ENCODE measurements at regions not wholly inside any gene's neighbourhood (a gene's known extent, or its start where the extent isn't known, plus 50 kb on each side); places are given as distances from the start of the nearest gene placed in this dataset.

- DNase-seq (ENCODE audit: low read depth, low spot score): no peak
Measured at GRCh38 chr1:50358962-50359361, 64.3 kb downstream of the DMRTA2 start.

- DNase-seq (ENCODE audit: low read depth, low spot score): no peak
Measured at GRCh38 chr1:50357186-50357585, 66.1 kb downstream of the DMRTA2 start.

DNA sequence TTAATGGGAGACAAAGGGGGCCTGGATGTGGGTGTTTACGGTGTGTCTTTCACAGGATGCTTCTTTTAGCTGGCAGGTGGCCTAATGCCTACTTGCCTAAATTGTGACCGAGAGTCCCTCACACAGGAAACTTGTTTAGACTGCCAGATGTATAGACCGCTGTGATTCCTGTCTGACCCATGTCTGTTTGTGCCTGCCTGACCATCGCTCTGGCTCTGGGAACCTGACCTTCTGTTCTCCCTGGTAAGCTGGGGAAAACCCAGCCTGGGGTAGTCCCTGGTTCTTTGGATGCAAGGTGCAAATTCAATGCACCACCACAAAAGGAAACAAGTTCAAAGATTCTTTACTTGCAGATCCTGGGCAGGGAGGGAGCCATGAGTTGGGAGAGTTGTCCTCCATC, 68.4 kb downstream of the DMRTA2 start:
- DNase-seq (ENCODE audit: low read depth, low spot score): no peak

DNA sequence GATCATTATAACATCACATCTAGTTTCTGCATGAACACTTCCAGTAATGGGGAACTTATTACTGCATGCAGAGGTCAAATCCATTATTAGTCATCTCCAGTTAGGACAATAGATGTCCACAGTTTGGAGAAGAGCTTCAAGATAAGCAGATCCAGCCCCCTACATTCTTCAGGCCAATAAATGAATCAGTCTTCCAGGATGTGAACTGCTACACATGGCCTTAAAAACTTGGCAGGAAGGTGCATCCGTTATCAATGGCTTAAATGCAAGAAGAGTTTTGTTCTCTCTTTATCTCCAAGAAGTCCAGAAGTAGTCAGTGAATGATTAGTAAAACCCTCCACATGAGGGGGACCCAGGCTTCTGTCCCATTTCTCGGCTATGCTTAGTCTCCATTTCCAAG, 70.8 kb downstream of the DMRTA2 start:
- DNase-seq (ENCODE audit: low read depth, low spot score): no peak

DNA sequence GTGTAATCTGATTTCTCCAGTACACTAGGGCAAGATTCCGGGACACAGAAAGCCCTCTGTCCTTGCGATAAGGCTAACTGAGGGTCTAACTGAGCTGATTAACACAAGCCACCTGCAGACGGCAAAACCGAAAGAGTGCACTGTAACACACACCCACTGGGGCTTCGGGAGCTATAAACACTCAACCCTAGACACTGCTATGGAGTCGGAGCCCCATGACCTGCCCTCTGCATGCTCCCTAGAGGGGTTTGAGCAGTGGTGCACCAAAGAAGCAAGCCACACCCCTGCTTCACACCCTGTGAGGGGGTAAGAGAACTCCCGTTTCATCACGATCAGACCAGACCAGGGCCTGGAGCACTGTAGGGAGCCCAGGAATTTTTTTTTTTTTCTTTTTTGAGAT, 72.4 kb downstream of the DMRTA2 start:
- no peak for DNase-seq (ENCODE audit: low read depth, low spot score)

GRCh38 chr1:50350421-50350820, 72.8 kb downstream of the DMRTA2 start:
- DNase-seq (ENCODE audit: low read depth, low spot score): no peak

DNA sequence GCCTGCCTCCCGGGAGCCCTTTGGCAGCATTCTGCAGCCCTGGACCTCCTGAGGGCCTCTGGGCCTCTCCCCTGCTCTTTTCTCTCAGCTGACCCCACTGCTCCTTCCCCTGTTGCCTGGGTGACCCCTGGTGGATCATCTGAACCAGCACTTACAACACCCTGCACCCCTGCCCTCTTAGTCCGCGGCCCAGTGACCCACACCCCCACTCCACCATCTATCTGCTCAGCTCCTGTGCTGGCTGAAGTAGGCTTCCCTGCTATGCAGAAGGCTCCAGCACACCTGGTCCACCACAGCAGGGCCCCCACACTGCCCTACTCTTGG, 74.0 kb downstream of the DMRTA2 start:
- DNase-seq (ENCODE audit: low read depth, low spot score): no peak

GRCh38 chr1:50348449-50349241, 74.6 kb downstream of the DMRTA2 start:
- no peak for DNase-seq (ENCODE audit: low read depth, low spot score)

DNA sequence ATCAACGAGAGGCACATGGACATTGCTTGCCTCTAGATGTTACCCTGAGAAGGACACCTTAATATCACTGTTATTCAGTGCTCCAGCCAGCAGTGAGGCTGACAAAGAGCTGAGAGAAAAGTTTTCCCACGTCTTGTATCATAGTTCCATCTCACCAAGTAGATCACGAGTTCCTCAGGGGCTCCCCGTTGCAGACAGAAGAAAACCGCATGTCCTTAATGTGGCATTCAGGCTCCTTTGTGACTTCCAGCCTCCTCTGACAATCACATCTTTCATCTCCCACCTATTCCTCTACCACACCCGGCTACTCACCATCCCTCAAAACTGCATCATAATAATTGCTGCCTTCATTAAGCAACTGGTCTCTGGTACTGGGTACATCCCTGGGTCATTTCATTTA, 75.3 kb downstream of the DMRTA2 start:
- no peak for DNase-seq (ENCODE audit: low read depth, low spot score)

GRCh38 chr1:50346621-50347020, 76.6 kb downstream of the DMRTA2 start:
- no peak for DNase-seq (ENCODE audit: low read depth, low spot score)

- no peak for DNase-seq (ENCODE audit: low read depth, low spot score)
Measured at GRCh38 chr1:50343323-50343722, 79.9 kb downstream of the DMRTA2 start.

DNA sequence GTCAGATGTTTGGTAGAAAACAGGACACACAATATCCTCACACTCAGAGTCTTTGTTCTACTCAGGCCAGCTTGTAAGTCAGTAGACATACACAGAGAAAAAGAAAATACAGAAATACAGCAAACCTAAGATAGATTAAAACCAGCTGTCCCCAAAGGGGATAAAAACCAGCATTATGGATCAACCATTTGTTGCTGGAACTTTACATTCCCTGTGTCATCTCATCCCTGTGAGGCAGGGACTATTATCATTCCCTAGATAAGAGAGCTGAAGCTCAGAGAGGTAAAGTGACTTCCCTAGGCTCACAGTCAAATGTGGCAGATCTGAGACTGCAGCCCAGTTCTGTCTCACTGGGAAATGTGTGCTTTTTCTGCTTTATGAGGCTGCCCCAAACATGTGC, 80.7 kb downstream of the DMRTA2 start:
- DNase-seq (ENCODE audit: low read depth, low spot score): no peak

- DNase-seq (ENCODE audit: low read depth, low spot score): no peak
Measured at GRCh38 chr1:50335036-50335435, 88.2 kb downstream of the DMRTA2 start.

- DNase-seq (ENCODE audit: low read depth, low spot score): no peak
Measured at GRCh38 chr1:50333595-50333974, 89.7 kb downstream of the DMRTA2 start.

DNA sequence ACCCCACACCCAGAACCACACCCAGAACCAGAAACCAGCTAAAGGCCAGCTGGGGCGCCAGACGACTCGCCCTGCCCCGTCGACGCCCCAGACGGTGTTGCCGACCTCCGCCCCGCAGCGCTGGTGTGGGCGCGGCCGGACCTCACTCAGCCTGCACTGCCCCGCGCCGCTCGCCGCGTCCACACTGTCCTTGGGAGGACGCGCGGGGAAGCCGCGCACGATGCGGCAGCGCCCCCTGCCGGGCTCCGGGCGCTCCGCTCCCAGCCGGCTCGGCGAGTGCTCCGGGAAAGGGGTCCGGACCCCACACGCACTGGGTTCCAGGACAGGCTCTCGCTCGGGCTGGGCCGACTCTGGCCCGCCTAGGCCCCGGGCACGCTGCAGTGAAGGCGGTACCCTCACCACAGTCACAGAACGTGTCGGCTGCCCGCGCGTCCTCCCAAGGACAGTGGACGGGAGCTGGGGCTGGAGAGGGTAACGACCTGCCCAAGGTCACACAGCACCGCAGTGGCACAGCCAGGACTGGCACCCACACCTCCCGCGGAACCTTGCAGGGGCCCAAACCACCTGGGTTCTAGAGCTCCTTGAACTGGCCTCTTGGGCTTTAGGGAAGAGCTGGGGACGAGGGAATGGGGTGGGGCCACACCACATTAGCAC, 90.2 kb downstream of the DMRTA2 start:
- DNase-seq (ENCODE audit: low read depth, low spot score): no peak

GRCh38 chr1:50329332-50329932, 93.8 kb downstream of the DMRTA2 start:
- DNase-seq (ENCODE audit: low read depth, low spot score): no peak

- no peak for DNase-seq (ENCODE audit: low read depth, low spot score)
Measured at GRCh38 chr1:50328552-50328951, 94.7 kb downstream of the DMRTA2 start.

GRCh38 chr1:50326026-50326425, 97.2 kb downstream of the DMRTA2 start:
- no peak for DNase-seq (ENCODE audit: low read depth, low spot score)

DNA sequence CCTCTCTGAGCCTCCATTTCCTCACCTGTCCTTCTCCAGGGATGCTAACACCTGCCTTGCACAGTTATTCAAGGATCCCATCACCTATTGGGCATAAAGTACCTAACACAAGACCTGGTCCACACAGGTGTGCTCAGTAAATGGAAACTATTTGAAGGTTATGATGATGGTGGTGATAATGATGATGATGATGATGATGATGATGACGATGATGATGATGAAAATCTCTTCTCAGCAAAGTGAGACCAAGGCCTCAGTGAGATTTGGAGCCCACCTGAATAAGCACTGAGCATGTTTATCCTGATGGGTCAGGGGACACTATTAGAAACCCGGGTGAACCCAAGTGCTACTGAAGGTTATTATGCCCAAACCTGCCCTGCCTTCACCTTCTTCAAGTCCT, 100.7 kb downstream of the DMRTA2 start:
- no peak for DNase-seq (ENCODE audit: low read depth, low spot score)

DNA sequence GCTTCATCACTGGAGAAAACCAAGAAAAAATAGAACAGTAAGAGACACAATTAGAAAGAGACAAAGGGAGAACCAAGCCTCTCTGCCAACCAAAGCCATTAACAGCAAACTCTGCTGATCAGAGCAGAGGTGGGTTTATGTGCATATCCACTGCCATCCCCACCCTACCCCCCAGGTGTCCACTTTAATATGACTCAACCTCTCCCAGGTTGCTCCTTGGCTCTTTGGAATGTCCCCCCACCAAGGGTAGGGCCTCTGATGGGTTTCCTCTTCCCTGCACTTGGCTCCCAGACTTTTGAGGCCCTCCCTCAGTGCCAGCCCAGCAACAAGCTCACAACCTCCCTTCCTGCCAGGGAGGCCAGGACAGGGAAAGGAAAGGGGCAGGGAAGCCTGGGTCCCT, 104.8 kb downstream of the DMRTA2 start:
- DNase-seq (ENCODE audit: low read depth, low spot score): no peak

- DNase-seq (ENCODE audit: low read depth, low spot score): peak; percentile 28
Measured at GRCh38 chr1:50308878-50309277, 114.4 kb downstream of the DMRTA2 start.

DNA sequence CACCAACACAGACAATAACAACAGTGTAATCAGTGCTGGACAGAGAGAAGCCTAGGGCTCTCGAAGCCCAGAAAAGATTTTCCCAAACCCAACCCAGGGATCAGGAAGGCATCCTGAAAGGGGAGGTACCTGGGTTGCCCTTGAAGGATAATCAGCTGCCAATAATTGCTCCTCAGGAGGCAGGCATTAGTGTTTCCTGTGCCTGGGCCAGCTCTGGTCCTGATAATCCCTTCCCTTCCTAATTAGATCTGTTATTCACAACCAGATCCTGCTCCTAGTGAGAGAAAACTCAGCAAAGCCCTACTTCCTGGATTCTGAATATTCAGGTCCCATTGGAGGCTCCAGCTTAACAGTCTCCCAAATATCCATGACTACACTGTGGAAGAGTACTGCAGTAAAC, 117.4 kb downstream of the DMRTA2 start:
- DNase-seq (ENCODE audit: low read depth, low spot score): no peak

DNA sequence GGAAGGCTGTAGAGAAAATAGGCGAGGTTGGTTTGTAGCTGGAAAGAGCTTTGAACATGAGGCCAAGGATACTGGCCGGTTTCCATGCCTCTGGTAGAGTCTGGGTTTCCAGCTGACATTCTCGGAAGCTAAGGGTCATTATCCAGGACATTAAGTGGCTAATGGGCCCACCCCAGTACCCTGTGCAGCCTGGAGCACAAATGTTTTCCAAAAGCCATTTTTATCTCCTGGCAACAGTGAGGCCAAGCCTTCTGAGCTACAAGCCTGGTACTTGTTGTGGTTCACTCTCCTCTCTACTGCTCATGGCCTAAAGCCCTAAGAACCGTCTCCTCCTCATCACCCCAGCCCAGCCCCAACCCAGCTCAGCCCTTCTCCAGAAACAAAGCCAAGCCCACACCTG, 122.9 kb downstream of the DMRTA2 start:
- DNase-seq (ENCODE audit: low read depth, low spot score): no peak

All from iPS DF 19.7 (cell line).